Sigmoid colon (tissue), 3 donors: ENCODE measurements at regions not wholly inside any gene's neighbourhood (a gene's known extent, or its start where the extent isn't known, plus 50 kb on each side); places are given as distances from the start of the nearest gene placed in this dataset.

Experiments
- POLR2A ChIP-seq, 2 donors: fragments of 450-650 bp; IDR thresholded peaks; one replicate each; pipeline ENCODE4 v1.6.1; 2016; ENCODE audit warnings: antibody characterized with exemption in 2 of 2, mild to moderate bottlenecking in 2 of 2, moderate library complexity in 2 of 2
- TF ChIP-seq, protein P1 (sequence below), 4 experiments: fragments of 450-650 bp in 3 of 4; fragments of 200-600 bp in 1 of 4; IDR thresholded peaks; one replicate each; pipeline ENCODE4 v1.5.1; 2016 to 2019; ENCODE audit warnings: antibody characterized with exemption in 4 of 4, mild to moderate bottlenecking in 3 of 4, moderate library complexity in 2 of 4

DNA sequence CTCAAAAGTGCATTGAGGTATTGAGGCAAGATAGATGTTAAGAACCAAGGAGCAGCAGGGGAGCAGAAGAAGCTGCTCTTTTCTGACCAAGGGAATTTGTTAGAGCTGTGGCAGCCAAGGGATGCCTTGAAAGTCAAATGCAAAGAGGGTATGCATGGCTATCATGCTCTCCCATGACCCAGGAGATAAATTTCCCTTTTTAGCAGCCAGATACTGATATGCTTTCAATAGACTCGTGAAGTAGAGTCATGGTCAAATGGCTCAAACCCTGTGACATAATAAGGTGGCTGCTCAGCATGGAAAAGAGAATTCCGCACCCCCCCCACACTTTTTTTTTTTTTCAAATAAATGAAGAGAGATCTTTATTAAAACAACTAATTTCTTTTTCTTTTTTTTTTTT lies 180.9 kb upstream of the ACTBL2 start:
- TF ChIP-seq, protein P1, sequence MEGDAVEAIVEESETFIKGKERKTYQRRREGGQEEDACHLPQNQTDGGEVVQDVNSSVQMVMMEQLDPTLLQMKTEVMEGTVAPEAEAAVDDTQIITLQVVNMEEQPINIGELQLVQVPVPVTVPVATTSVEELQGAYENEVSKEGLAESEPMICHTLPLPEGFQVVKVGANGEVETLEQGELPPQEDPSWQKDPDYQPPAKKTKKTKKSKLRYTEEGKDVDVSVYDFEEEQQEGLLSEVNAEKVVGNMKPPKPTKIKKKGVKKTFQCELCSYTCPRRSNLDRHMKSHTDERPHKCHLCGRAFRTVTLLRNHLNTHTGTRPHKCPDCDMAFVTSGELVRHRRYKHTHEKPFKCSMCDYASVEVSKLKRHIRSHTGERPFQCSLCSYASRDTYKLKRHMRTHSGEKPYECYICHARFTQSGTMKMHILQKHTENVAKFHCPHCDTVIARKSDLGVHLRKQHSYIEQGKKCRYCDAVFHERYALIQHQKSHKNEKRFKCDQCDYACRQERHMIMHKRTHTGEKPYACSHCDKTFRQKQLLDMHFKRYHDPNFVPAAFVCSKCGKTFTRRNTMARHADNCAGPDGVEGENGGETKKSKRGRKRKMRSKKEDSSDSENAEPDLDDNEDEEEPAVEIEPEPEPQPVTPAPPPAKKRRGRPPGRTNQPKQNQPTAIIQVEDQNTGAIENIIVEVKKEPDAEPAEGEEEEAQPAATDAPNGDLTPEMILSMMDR (IDR thresholded peaks at IDR 0.05), result no peak
- no peak for TF ChIP-seq POLR2A (IDR thresholded peaks at IDR 0.05)
